ENCODE measurements at regions not wholly inside any gene's neighbourhood (a gene's known extent, or its start where the extent isn't known, plus 50 kb on each side); places are given as distances from the start of the nearest gene placed in this dataset.
"Not testable (repeated sequence)": the region's sequence is repeated elsewhere in the genome, so short reads cannot be mapped to it uniquely, and the experiment has no call there.

- Histone ChIP-seq H3K4me1 (no peaks in the 10 kb centered on the region), H3K36me3 (no peaks in the 10 kb centered on the region), H3K9me3 (no peaks in the 10 kb centered on the region), H3K4me3 (no peak overlapping the region), H3K27me3 (no peaks in the 10 kb centered on the region), H3K27ac (no peak overlapping the region)
- ATAC-seq (no peak), DNase-seq (no peak), FAIRE-seq (no peak)
- no peak for TF ChIP-seq CTCF (IDR thresholded peaks at IDR 0.05)
- intact Hi-C loops (cut with DNase I): no loop called here
- WGBS, 2 donors: 58 to 71% methylated on average over 2 of the region's 2 CpGs
Measured at GRCh38 chr21:31515253-31515652, 144.2 kb upstream of the SOD1 start.

GRCh38 chr21:31514598-31514997 lies 144.9 kb upstream of the SOD1 start:
- FAIRE-seq (no peak), ATAC-seq (peak; percentile 64 to 92 (median 78)), DNase-seq (peak in 3 of 6 donors; percentile 41 to 49 (median 43))
- no peaks in the 10 kb centered on the region for H3K27me3 ChIP-seq
- 27 to 31% methylated on average over 12 of the region's 12 CpGs for WGBS, 2 donors
- H3K4me1 ChIP-seq: no peaks in the 10 kb centered on the region
- intact Hi-C loops (cut with DNase I): no loop called here
- H3K4me3 ChIP-seq: no peak overlapping the region
- TF ChIP-seq CTCF (IDR thresholded peaks at IDR 0.05): no peak
- no peaks in the 10 kb centered on the region for H3K9me3 ChIP-seq
- no peaks in the 10 kb centered on the region for H3K36me3 ChIP-seq
- peak overlapping the region in 1 of 4 donors; percentile 10 for H3K27ac ChIP-seq

- H3K27ac ChIP-seq; DNase-seq; H3K4me3 ChIP-seq; FAIRE-seq; H3K9me3 ChIP-seq; H3K27me3 ChIP-seq; intact Hi-C loops (cut with DNase I); H3K4me1 ChIP-seq; H3K36me3 ChIP-seq; ATAC-seq: not testable (repeated sequence)
- WGBS, 2 donors: 71 to 88% methylated on average over 5 of the region's 5 CpGs
Measured at GRCh38 chr21:31513541-31513940, 146.0 kb upstream of the SOD1 start.

GRCh38 chr21:31511999-31512398 lies 147.5 kb upstream of the SOD1 start:
- H3K27ac ChIP-seq; H3K27me3 ChIP-seq; H3K4me3 ChIP-seq; H3K9me3 ChIP-seq; intact Hi-C loops (cut with DNase I); FAIRE-seq; DNase-seq; H3K36me3 ChIP-seq; ATAC-seq; H3K4me1 ChIP-seq: not testable (repeated sequence)
- 56 to 73% methylated on average over 4 of the region's 4 CpGs for WGBS, 2 donors

GRCh38 chr21:31511258-31511657 lies 148.2 kb upstream of the SOD1 start:
- no peak for TF ChIP-seq CTCF (IDR thresholded peaks at IDR 0.05)
- H3K27ac ChIP-seq: no peak overlapping the region
- no peaks in the 10 kb centered on the region for H3K9me3 ChIP-seq
- no peaks in the 10 kb centered on the region for H3K27me3 ChIP-seq
- WGBS, 2 donors: 67 to 79% methylated on average over 7 of the region's 7 CpGs
- no peak for FAIRE-seq
- no peaks in the 10 kb centered on the region for H3K36me3 ChIP-seq
- H3K4me1 ChIP-seq: no peaks in the 10 kb centered on the region
- no peak for DNase-seq
- H3K4me3 ChIP-seq: no peak overlapping the region
- ATAC-seq: no peak
- intact Hi-C loops (cut with DNase I): no loop called here

GRCh38 chr21:31509194-31510017 lies 150.1 kb upstream of the SOD1 start:
- Histone ChIP-seq H3K4me3 (no peak overlapping the region), H3K36me3 (no peaks in the 10 kb centered on the region), H3K27me3 (no peaks in the 10 kb centered on the region), H3K4me1 (no peaks in the 10 kb centered on the region), H3K9me3 (no peaks in the 10 kb centered on the region), H3K27ac (no peak overlapping the region)
- TF ChIP-seq CTCF (IDR thresholded peaks at IDR 0.05): no peak
- no peak for FAIRE-seq
- intact Hi-C loops (cut with DNase I): no loop called here
- WGBS, 2 donors: 55 to 56% methylated on average over 14 of the region's 14 CpGs
- ATAC-seq: peak in 1 of 4 donors; percentile 23
- DNase-seq: no peak
